C4-2B (cell line): ENCODE measurements at regions not wholly inside any gene's neighbourhood (a gene's known extent, or its start where the extent isn't known, plus 50 kb on each side); places are given as distances from the start of the nearest gene placed in this dataset.

Experiments
- CTCF ChIP-seq: fragments of 450-650 bp; conservative IDR thresholded peaks from 2 replicates; pipeline ENCODE4 v1.5.1; 2017; ENCODE audit warnings: mild to moderate bottlenecking
- ZFX ChIP-seq: fragments of 450-650 bp; IDR thresholded peaks from 2 replicates; pipeline ENCODE4 v1.6.1; 2017

- no peak for TF ChIP-seq CTCF
- TF ChIP-seq ZFX: no peak
Measured at GRCh38 chr13:68708336-68708908, 1399.2 kb upstream of the ATXN8OS start.
